H1 (cell line): ENCODE measurements at regions not wholly inside any gene's neighbourhood (a gene's known extent, or its start where the extent isn't known, plus 50 kb on each side); places are given as distances from the start of the nearest gene placed in this dataset.

Experiments
- CTCF ChIA-PET: fragments of 300-600 bp; sonication (Branson Sonifier 250); formaldehyde crosslinking; loops from one replicate; lab custom pipeline; 2021; ENCODE audit not compliant: partially characterized antibody; lab: Charles Lee
- POLR2A ChIA-PET: fragments of 300-600 bp; sonication (Branson Sonifier 250); formaldehyde crosslinking; loops from one replicate; lab custom pipeline; 2021; ENCODE audit warnings: inconsistent platforms; ENCODE audit not compliant: partially characterized antibody; lab: Charles Lee
- DNase-seq, 2 experiments: peaks; one replicate each; pipeline versions ENCODE4 v3.0.0 to v3.0.0-alpha.2; 2010 to 2022; ENCODE audit warnings: low spot score in 2 of 2, low read depth in 1 of 2, mixed read lengths in 1 of 2
- FAIRE-seq: peaks from 2 replicates; lab custom pipeline; 2011; peaks lifted over from hg19 to GRCh38; lab: Jason Lieb, UNC
- H2AFZ ChIP-seq: 2 replicates; pipeline ENCODE4 v1.8.1; 2012; ENCODE audit warnings: low read length, inconsistent platforms
- H2AK5ac ChIP-seq: 2 replicates; pipeline ENCODE4 v1.6.1; 2013; ENCODE audit warnings: low read depth, low read length
- H2BK120ac ChIP-seq: replicated peaks from 2 replicates; pipeline ENCODE3; 2013; ENCODE audit warnings: low read depth, low read length, inconsistent platforms
- H2BK12ac ChIP-seq: 2 replicates; pipeline ENCODE4 v1.6.1; 2013; ENCODE audit warnings: low read depth, low read length
- H2BK15ac ChIP-seq: 2 replicates; pipeline ENCODE4 v1.6.1; 2013; ENCODE audit warnings: low read length
- H2BK20ac ChIP-seq: 2 replicates; pipeline ENCODE4 v1.6.1; 2013; ENCODE audit warnings: low read length
- H2BK5ac ChIP-seq: 2 replicates; pipeline ENCODE4 v1.6.1; 2013; ENCODE audit warnings: low read depth, low read length
- H3K14ac ChIP-seq: 2 replicates; pipeline ENCODE4 v1.6.1; 2013; ENCODE audit warnings: inconsistent platforms; ENCODE audit not compliant: insufficient read length
- H3K18ac ChIP-seq: 2 replicates; pipeline ENCODE4 v1.6.1; 2013; ENCODE audit warnings: low read length; ENCODE audit errors: extremely low read depth
- H3K23ac ChIP-seq: 2 replicates; pipeline ENCODE4 v1.6.1; 2013; ENCODE audit warnings: inconsistent platforms; ENCODE audit not compliant: insufficient read length
- H3K23me2 ChIP-seq: 2 replicates; pipeline ENCODE4 v1.6.1; 2013; ENCODE audit warnings: low read depth, low read length
- H3K27ac ChIP-seq: 2 replicates; pipeline ENCODE4 v1.6.1; 2011; ENCODE audit warnings: low read depth, low read length, inconsistent platforms
- H3K27me3 ChIP-seq, 4 experiments: replicated peaks in 1 of 4; 1 replicate in 1 of 4; 2 replicates in 3 of 4; pipeline versions ENCODE4 v1.6.1 to v1.8.1; 2011 to 2013; ENCODE audit warnings: low read length in 3 of 4, mild to moderate bottlenecking in 3 of 4, inconsistent platforms in 2 of 4, mixed read lengths in 2 of 4, moderate library complexity in 1 of 4; ENCODE audit not compliant: control insufficient read depth in 3 of 4, insufficient read depth in 3 of 4; ENCODE audit errors: extremely low read depth in 1 of 4
- H3K36me3 ChIP-seq, 4 experiments: 2 replicates each; pipeline versions ENCODE4 v1.6.1 to v1.8.1; 2011 to 2013; ENCODE audit warnings: mild to moderate bottlenecking in 4 of 4, low read length in 3 of 4, moderate library complexity in 2 of 4, control low read depth in 1 of 4, inconsistent platforms in 1 of 4; ENCODE audit not compliant: insufficient read depth in 4 of 4, control insufficient read depth in 2 of 4
- H3K4ac ChIP-seq: replicated peaks from 2 replicates; pipeline ENCODE3; 2013; ENCODE audit warnings: low read length, low read depth, mixed read lengths, inconsistent platforms; ENCODE audit not compliant: insufficient read length
- H3K4me1 ChIP-seq, 4 experiments: replicated peaks in 1 of 4; 1 replicate in 1 of 4; 2 replicates in 3 of 4; pipeline versions ENCODE4 v1.6.1 to v1.8.1; 2011 to 2013; ENCODE audit warnings: low read length in 3 of 4, inconsistent platforms in 2 of 4, mixed read lengths in 1 of 4; ENCODE audit not compliant: insufficient read depth in 4 of 4, control insufficient read depth in 3 of 4
- H3K4me2 ChIP-seq, 2 experiments: 2 replicates each; pipeline versions ENCODE4 v1.6.1 to v1.8.1; 2011 to 2013; ENCODE audit warnings: low read depth in 2 of 2, low read length in 2 of 2, control low read depth in 1 of 2, inconsistent platforms in 1 of 2, mild to moderate bottlenecking in 1 of 2; ENCODE audit not compliant: insufficient read depth in 1 of 2
- H3K4me3 ChIP-seq, 4 experiments: fragments of 200-600, 300-600 bp in 1 of 4; sonication (generic), shearing (Covaris generic), sonication (Bioruptor Twin) in 1 of 4; 2 replicates each; pipeline versions ENCODE4 v1.5.1 to v1.8.1; 2011 to 2016; ENCODE audit warnings: low read length in 4 of 4, low read depth in 3 of 4, control low read depth in 2 of 4, inconsistent platforms in 2 of 4, mild to moderate bottlenecking in 2 of 4, mixed read lengths in 1 of 4, moderate library complexity in 1 of 4; ENCODE audit not compliant: insufficient read depth in 2 of 4; ENCODE audit errors: extremely low read depth in 1 of 4
- H3K56ac ChIP-seq: replicated peaks from 2 replicates; pipeline ENCODE3; 2013; ENCODE audit warnings: low read depth, mild to moderate bottlenecking, mixed read lengths, low read length, inconsistent platforms; ENCODE audit not compliant: insufficient read length
- H3K79me1 ChIP-seq: 2 replicates; pipeline ENCODE4 v1.6.1; 2013; ENCODE audit warnings: low read depth, low read length, control low read depth
- H3K79me2 ChIP-seq, 2 experiments: 2 replicates each; pipeline versions ENCODE4 v1.6.1 to v1.8.1; 2012 to 2013; ENCODE audit warnings: low read length in 2 of 2, mild to moderate bottlenecking in 2 of 2, inconsistent platforms in 1 of 2; ENCODE audit not compliant: insufficient read depth in 2 of 2, control insufficient read depth in 1 of 2
- H3K9ac ChIP-seq, 4 experiments: replicated peaks in 1 of 4; 1 replicate in 1 of 4; 2 replicates in 3 of 4; pipeline versions ENCODE4 v1.6.1 to v1.8.1; 2011 to 2013; ENCODE audit warnings: low read depth in 3 of 4, low read length in 3 of 4, control low read depth in 2 of 4, mild to moderate bottlenecking in 2 of 4, moderate library complexity in 2 of 4, inconsistent platforms in 1 of 4; ENCODE audit errors: extremely low read depth in 1 of 4
- H3K9me3 ChIP-seq, 2 experiments: 2 replicates each; pipeline versions ENCODE4 v1.6.1 to v1.8.1; 2012 to 2013; ENCODE audit warnings: mild to moderate bottlenecking in 2 of 2, moderate library complexity in 2 of 2, control low read depth in 1 of 2, inconsistent platforms in 1 of 2, low read depth in 1 of 2, low read length in 1 of 2, mixed read lengths in 1 of 2; ENCODE audit not compliant: insufficient read depth in 2 of 2
- H4K20me1 ChIP-seq, 2 experiments: replicated peaks in 1 of 2; 2 replicates each; pipeline versions ENCODE3 to v1.8.1; 2011 to 2013; ENCODE audit warnings: inconsistent platforms in 2 of 2, low read length in 2 of 2, mild to moderate bottlenecking in 1 of 2; ENCODE audit not compliant: insufficient read depth in 2 of 2, control insufficient read depth in 1 of 2
- H4K5ac ChIP-seq: 2 replicates; pipeline ENCODE4 v1.6.1; 2013; ENCODE audit warnings: low read length, low read depth, mixed read lengths, inconsistent platforms; ENCODE audit not compliant: insufficient read length
- H4K8ac ChIP-seq: 2 replicates; pipeline ENCODE4 v1.8.0; 2013; ENCODE audit warnings: mild to moderate bottlenecking, moderate library complexity, low read length, inconsistent platforms; ENCODE audit not compliant: insufficient read depth; ENCODE audit errors: extremely low read depth
- H4K91ac ChIP-seq: replicated peaks from 2 replicates; pipeline ENCODE3; 2013; ENCODE audit warnings: low read length, mixed read lengths, inconsistent platforms; ENCODE audit not compliant: insufficient read length
- JUND ChIP-seq: IDR thresholded peaks from 2 replicates; pipeline ENCODE4 v1.6.1; 2011; ENCODE audit warnings: mild to moderate bottlenecking, improper control_type of control experiment, low read length
- WGBS, 2 experiments: shearing (Covaris generic) in 1 of 2; methylation state at CpG; one replicate each; pipeline versions ENCODE4 v1.1.6 to v1.1.7; 2013 to 2015; ENCODE audit warnings: low lambda C conversion rate in 2 of 2, mixed read lengths in 2 of 2, inconsistent platforms in 1 of 2, low coverage in 1 of 2, missing lambda C conversion rate in 1 of 2; ENCODE audit not compliant: insufficient replicate concordance in 2 of 2, insufficient coverage in 1 of 2, insufficient read length in 1 of 2; ENCODE audit errors: extremely low coverage in 1 of 2, missing lambda C conversion rate in 1 of 2; 5-methylcytosine and 5-hydroxymethylcytosine counted together

- POLR2A ChIA-PET = no interaction called here
- Histone ChIP-seq H2AK5ac (no peak overlapping the region), H3K4me2 (no peak overlapping the region), H3K4ac (no peak overlapping the region), H3K18ac (no peak overlapping the region), H3K14ac (no peak overlapping the region), H3K56ac (no peak overlapping the region), H3K27me3 (no peaks in the 10 kb centered on the region), H2BK20ac (no peak overlapping the region), H2BK15ac (no peak overlapping the region), H3K4me3 (no peak overlapping the region), H2BK120ac (no peak overlapping the region), H2BK12ac (no peak overlapping the region), H4K91ac (no peak overlapping the region), H3K4me1 (no peaks in the 10 kb centered on the region), H3K27ac (no peak overlapping the region), H3K23ac (no peak overlapping the region), H3K79me1 (no peaks in the 10 kb centered on the region), H4K8ac (no peak overlapping the region), H2BK5ac (no peak overlapping the region), H4K20me1 (no peaks in the 10 kb centered on the region), H3K36me3 (no peaks in the 10 kb centered on the region), H3K9me3 (no peaks in the 10 kb centered on the region), H4K5ac (no peak overlapping the region), H3K79me2 (no peaks in the 10 kb centered on the region), H2AFZ (no peak overlapping the region), H3K23me2 (no peaks in the 10 kb centered on the region), H3K9ac (no peak overlapping the region)
- FAIRE-seq (no peak), DNase-seq (no peak)
- CTCF ChIA-PET = no interaction called here
- WGBS, 2 experiments = 95% methylated on average over 3 of the region's 3 CpGs; no CpG with 5 or more reads in 1 of the 2 experiments
- no peak for TF ChIP-seq JUND
Measured at GRCh38 chr6:42502990-42503389, 51.3 kb upstream of the TRERF1 start.
